PC-3 (cell line): ENCODE measurements at regions not wholly inside any gene's neighbourhood (a gene's known extent, or its start where the extent isn't known, plus 50 kb on each side); places are given as distances from the start of the nearest gene placed in this dataset.

Experiments
- EZH2phosphoT487 ChIP-seq: fragments of 300-600 bp; sonication (generic); IDR thresholded peaks from 2 replicates; pipeline ENCODE4 v1.6.1; 2018; ENCODE audit warnings: mild to moderate bottlenecking, antibody characterized with exemption, low read length, borderline replicate concordance
- TF ChIP-seq, protein P1 (sequence below): fragments of 300-600 bp; sonication (generic); conservative IDR thresholded peaks from 2 replicates; pipeline ENCODE4 v1.5.1; 2017; ENCODE audit warnings: antibody characterized with exemption, low read depth, mild to moderate bottlenecking, low read length

DNA sequence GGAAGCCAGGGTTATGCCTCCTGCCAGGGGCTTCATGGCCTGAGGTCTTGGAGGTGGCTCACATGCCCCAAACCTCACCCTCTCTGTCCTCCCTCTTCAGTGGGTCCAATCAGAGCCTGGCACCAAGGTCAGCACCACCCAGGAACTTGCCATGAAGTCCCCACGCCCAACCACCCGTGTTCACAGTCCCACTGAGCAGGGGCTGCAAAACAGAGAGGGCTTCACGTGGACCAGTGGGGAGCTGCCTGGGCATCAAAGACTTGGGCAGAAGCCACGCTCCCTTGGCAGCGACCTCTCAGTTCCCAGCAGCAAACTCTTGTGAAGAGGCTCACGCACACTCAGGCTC is 425.8 kb upstream of the B3GAT1 start:
- no peak for TF ChIP-seq EZH2phosphoT487
- TF ChIP-seq, protein P1, sequence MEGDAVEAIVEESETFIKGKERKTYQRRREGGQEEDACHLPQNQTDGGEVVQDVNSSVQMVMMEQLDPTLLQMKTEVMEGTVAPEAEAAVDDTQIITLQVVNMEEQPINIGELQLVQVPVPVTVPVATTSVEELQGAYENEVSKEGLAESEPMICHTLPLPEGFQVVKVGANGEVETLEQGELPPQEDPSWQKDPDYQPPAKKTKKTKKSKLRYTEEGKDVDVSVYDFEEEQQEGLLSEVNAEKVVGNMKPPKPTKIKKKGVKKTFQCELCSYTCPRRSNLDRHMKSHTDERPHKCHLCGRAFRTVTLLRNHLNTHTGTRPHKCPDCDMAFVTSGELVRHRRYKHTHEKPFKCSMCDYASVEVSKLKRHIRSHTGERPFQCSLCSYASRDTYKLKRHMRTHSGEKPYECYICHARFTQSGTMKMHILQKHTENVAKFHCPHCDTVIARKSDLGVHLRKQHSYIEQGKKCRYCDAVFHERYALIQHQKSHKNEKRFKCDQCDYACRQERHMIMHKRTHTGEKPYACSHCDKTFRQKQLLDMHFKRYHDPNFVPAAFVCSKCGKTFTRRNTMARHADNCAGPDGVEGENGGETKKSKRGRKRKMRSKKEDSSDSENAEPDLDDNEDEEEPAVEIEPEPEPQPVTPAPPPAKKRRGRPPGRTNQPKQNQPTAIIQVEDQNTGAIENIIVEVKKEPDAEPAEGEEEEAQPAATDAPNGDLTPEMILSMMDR, result no peak
